GM19463 (cell line): ENCODE measurements at regions not wholly inside any gene's neighbourhood (a gene's known extent, or its start where the extent isn't known, plus 50 kb on each side); places are given as distances from the start of the nearest gene placed in this dataset.

Experiments used
- ATAC-seq: cut with Tn5 transposase; IDR thresholded peaks from one replicate; pipeline ENCODE4 v1.9.1; 2021; ENCODE audit warnings: mild to moderate bottlenecking, moderate library complexity; ENCODE audit not compliant: unreplicated experiment

DNA sequence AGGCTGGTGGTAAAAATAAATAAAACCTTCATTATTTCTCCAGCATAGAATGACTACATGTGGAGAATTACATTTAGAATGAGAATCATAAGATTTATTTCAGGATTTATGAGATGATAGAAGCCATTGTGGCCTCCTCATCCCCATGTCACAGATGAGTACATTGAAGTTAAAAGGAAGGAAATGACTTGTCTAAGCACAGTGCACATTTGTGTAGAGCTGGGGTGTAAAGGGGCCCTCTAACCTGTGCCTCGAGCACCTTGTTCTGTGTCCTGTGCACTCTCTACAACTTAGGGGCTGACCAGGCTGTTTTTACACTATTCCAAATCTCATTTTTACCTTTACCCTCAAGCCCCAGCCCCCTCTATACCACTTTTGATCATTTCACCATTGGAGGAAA is 179.4 kb downstream of the RHOU start:
- ATAC-seq: no peak

DNA sequence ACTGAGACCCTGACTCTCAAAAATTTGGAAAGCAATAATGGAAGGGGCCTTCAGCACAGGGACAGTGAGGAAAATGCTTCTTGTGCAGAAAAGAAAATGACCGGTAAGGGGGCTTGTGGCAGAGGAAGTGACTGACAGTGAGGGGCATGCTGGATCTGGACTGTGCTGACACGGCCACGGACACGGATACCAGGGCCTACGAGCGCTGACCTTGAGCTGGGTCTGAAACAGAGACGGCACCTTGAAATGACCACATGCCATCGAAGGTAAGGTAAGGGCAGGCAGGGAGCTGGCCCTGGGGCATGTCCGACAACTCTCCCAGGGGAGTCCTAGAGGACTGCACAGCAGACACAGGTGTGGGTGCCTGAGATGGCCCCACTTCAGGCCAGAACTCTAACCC is 182.1 kb downstream of the RHOU start:
- ATAC-seq: no peak

GRCh38 chr1:228917755-228918154 is 182.5 kb downstream of the RHOU start:
- ATAC-seq: no peak

GRCh38 chr1:228918335-228918734 is 183.1 kb downstream of the RHOU start:
- no peak for ATAC-seq

- ATAC-seq: no peak
These were observed 184.6 kb downstream of the RHOU start for GRCh38 chr1:228919914-228920313.

DNA sequence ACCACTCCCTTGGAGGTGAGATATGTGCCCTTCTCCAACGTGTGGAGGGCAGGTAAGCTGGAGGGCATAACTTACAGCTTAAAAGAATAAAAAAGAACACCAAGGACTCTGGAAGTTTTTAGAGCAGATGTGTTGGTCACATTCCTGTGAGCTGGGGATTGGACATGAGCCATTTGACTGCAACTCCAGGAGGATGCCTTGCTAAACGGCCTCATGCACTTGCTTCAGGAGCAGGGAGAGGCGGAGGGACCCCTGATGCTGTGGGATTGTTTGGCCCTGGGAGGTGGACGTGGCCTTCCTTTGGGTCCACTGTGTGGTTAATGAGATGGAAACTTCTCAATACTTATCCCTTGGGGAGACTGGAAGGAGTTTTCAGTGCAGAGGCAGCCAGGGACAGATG is 185.6 kb downstream of the RHOU start:
- no peak for ATAC-seq

GRCh38 chr1:228921481-228921880 is 186.2 kb downstream of the RHOU start:
- ATAC-seq: no peak

GRCh38 chr1:228922722-228923376 is 187.6 kb downstream of the RHOU start:
- no peak for ATAC-seq

DNA sequence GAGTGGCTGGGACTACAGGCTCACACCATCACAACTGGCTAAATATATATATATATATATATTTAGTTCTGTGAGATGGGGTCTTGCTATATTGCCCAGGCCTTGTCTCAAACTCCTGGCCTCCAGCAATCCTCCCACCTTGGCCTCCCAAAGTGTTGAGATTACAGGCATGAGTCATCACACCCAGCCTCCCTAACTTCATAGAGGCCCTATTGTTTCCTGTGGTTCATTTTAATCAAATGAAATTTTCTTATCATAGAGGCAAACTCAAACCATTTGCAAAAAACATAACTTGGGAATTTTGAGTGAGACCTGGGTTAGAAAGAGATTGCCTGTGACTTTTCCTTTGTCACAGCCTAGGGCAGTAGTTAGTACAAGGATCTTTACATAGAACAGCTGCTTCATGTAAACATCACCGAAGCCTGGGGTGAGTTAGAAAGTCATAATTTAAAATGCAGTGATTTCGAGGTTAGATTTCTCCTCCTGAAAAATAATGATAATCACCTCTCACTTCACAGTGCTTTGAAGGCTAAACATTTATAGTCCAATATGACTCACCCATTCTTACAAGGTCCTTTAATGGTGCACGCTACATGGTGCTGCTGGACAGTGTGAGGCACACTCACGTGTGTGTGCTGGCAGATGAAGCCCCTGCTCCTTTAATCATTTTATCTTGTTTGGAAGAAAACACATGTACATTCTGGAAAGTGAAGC is 188.9 kb downstream of the RHOU start:
- ATAC-seq: no peak

- no peak for ATAC-seq
These were observed 190.4 kb downstream of the RHOU start for GRCh38 chr1:228925691-228926090.

- no peak for ATAC-seq
These were observed 192.1 kb downstream of the RHOU start for GRCh38 chr1:228927421-228927820.

DNA sequence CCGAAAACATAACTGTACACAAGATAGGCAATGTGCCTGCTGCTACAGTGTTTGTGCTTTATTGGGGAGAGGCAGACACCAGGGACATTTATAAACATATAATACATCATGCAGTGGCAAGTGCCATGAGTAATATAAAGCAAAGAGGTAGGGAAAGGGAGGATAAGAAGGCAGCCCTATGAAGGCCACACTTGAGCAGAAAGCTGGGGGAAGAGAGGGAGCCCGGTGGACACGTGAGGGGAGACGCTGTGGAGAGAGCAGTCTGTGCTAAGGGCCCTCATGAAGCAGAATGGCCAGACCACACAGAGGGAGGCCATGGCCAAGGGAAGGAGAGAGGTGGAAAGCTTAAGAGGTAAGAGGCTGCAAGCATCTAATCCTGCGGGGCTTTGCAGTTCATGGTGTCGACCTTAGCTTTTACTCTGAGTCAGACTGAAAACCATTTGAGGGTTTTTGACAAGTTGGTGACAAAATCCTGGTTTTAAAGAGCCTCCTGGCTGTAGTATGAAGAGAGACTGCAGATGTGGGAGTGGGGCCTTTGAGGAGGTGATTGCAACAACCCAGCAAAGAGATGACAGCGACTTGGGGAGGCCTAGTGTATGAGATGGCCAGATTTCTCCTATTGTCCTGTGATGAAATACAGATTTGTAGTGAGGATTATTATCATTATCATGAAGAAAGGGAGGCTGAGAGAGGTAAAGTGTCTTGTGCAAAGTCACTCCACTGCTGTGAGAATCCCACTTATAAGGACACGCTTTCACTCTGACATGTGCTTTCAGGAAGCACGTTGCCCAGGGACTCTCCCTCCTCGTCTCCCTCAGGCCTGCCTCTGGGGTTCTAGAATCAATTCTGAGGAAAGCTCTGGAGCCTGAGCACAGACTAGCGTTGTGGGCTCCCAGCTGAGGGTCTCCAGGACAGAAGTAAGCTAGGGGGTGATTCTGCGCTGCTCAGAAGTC is 192.9 kb downstream of the RHOU start:
- ATAC-seq: no peak

- no peak for ATAC-seq
These were observed 194.3 kb downstream of the RHOU start for GRCh38 chr1:228929476-228930027.

GRCh38 chr1:228930479-228930957 is 195.2 kb downstream of the RHOU start:
- no peak for ATAC-seq

GRCh38 chr1:228933753-228934152 is 198.5 kb downstream of the RHOU start:
- ATAC-seq: no peak

GRCh38 chr1:228935198-228935663 is 200.0 kb downstream of the RHOU start:
- ATAC-seq: no peak

DNA sequence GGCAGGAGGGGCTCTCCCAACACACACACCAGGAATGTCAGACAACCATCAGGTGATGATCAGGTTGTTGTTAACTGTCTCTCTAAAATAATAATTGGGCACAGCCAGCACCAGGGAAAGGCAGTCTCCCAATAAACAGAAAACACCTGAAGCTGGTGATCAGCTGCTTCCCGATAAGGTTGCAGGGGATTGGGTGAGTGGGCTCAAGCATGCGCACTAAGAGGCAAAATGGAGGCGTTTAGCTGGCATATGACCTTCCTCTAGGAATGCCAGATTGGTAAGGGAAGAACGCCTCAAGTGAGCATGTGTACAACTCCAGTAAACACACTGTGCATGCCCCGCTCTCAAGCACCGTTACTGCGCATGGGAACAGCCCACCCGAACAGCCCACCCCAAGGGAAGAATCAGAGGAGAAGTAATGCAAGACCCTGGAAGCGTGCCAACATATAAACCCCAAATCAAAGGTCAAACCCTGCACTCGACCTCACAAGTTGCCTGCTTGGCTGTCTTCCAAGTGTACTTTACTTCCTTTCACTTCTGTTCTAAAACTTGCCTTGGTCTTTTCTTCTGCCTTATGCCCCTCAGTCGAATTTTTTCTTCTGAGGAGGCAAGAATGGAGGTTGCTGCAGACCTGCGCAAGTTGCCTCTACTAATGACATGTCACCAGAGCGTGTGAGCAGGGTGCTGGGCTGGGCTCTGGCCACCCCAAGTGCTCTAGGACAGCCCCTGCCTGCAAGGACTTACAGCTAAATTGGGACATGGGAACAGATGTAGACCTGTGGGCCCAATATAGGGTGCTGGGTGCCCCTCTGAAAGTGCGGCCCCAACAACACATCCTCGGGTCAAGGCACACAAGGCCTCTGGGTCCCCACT is 200.8 kb downstream of the RHOU start:
- ATAC-seq: no peak

DNA sequence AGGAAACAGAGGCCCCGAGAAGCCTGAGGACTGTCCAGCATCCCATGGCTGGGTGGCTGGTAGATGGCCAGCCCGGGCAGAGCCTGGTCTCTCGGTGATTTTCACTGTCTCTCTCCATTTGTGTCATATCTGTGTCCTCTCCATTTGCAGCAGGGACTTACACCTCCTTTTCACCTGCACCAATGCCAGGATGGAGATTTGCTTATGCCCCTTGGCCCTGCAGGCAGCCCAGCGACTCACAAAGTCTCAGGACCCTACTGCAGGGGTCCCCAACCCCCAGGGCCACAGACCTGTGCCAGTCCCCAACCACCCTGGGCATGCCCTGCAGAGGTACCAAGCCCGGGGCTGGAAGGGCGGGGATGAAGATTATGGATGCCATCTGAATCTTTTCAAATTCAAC is 201.6 kb downstream of the RHOU start:
- ATAC-seq: no peak

DNA sequence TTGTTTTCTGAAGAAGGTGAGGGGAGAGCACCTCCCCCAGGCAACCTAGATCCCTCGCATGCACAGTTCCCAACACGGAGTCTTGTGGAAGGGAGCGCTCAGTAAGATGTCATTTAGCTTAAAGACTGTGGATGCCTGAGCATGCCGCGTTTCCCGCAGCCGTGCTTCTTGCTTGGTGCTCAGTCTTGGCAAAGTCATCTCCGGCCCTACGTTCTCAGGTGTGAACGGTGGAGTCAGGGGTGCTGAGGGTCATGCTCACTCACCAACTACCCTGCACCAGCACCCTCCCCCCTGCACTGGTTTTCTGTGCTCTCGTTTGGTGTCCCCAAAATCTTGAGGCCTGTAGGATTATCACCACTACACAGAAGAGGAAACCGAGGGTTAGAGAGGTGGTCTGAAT is 202.1 kb downstream of the RHOU start:
- no peak for ATAC-seq
